SHP77 (cell line): ENCODE measurements at regions not wholly inside any gene's neighbourhood (a gene's known extent, or its start where the extent isn't known, plus 50 kb on each side); places are given as distances from the start of the nearest gene placed in this dataset.

Experiments used
- DNase-seq, 2 experiments: peaks; one replicate each; lab custom pipeline; 2025; lab: John Stamatoyannopoulos, UW

GRCh38 chrX:33726281-33727160 is 405.6 kb downstream of the FAM47A start:
- DNase-seq: no peak

GRCh38 chrX:33725535-33726210 is 406.4 kb downstream of the FAM47A start:
- DNase-seq: no peak

- DNase-seq: no peak
Observed at GRCh38 chrX:33721927-33722326, 410.2 kb downstream of the FAM47A start.

- no peak for DNase-seq
Observed at GRCh38 chrX:33686105-33686504, 446.0 kb downstream of the FAM47A start.
